Epithelial cell of esophagus (primary cell): ENCODE measurements at regions not wholly inside any gene's neighbourhood (a gene's known extent, or its start where the extent isn't known, plus 50 kb on each side); places are given as distances from the start of the nearest gene placed in this dataset.

Source experiments
- DNase-seq: peaks from one replicate; pipeline ENCODE4 v3.0.0; 2010; ENCODE audit warnings: low read depth
- H3K4me3 ChIP-seq: 2 replicates; pipeline ENCODE4 v1.5.1; 2011; ENCODE audit warnings: mild to moderate bottlenecking, low read length, control low read depth
- CTCF ChIP-seq: IDR thresholded peaks from 2 replicates; pipeline ENCODE4 v1.5.1; 2011; ENCODE audit warnings: low read depth, mild to moderate bottlenecking, low read length, control low read depth, inconsistent platforms; ENCODE audit not compliant: insufficient read depth; ENCODE audit errors: missing control alignments

GRCh38 chr17:77311371-77311981 lies 170.7 kb downstream of the SEC14L1 start:
- no peak for TF ChIP-seq CTCF
- no peak overlapping the region for H3K4me3 ChIP-seq
- DNase-seq: no peak

GRCh38 chr17:77312061-77312701 lies 171.4 kb downstream of the SEC14L1 start:
- no peak overlapping the region for H3K4me3 ChIP-seq
- TF ChIP-seq CTCF: no peak
- no peak for DNase-seq

- TF ChIP-seq CTCF: no peak
- no peak overlapping the region for H3K4me3 ChIP-seq
- no peak for DNase-seq
Measured at GRCh38 chr17:77312786-77313599, 172.2 kb downstream of the SEC14L1 start.

- H3K4me3 ChIP-seq: no peak overlapping the region
- no peak for TF ChIP-seq CTCF
- no peak for DNase-seq
Measured at GRCh38 chr17:77313831-77314230, 173.1 kb downstream of the SEC14L1 start.

GRCh38 chr17:77314601-77315000 lies 173.8 kb downstream of the SEC14L1 start:
- no peak for DNase-seq
- no peak for TF ChIP-seq CTCF
- H3K4me3 ChIP-seq: no peak overlapping the region

- DNase-seq: no peak
- no peak for TF ChIP-seq CTCF
- H3K4me3 ChIP-seq: no peak overlapping the region
Measured at GRCh38 chr17:77315010-77315409, 174.2 kb downstream of the SEC14L1 start.
